ENCODE measurements at regions not wholly inside any gene's neighbourhood (a gene's known extent, or its start where the extent isn't known, plus 50 kb on each side); places are given as distances from the start of the nearest gene placed in this dataset.

- TF ChIP-seq, protein P1, sequence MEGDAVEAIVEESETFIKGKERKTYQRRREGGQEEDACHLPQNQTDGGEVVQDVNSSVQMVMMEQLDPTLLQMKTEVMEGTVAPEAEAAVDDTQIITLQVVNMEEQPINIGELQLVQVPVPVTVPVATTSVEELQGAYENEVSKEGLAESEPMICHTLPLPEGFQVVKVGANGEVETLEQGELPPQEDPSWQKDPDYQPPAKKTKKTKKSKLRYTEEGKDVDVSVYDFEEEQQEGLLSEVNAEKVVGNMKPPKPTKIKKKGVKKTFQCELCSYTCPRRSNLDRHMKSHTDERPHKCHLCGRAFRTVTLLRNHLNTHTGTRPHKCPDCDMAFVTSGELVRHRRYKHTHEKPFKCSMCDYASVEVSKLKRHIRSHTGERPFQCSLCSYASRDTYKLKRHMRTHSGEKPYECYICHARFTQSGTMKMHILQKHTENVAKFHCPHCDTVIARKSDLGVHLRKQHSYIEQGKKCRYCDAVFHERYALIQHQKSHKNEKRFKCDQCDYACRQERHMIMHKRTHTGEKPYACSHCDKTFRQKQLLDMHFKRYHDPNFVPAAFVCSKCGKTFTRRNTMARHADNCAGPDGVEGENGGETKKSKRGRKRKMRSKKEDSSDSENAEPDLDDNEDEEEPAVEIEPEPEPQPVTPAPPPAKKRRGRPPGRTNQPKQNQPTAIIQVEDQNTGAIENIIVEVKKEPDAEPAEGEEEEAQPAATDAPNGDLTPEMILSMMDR (IDR thresholded peaks at IDR 0.05; ENCODE audit: low read depth, low read length, missing input control): no peak
- TF ChIP-seq NR2F2 (IDR thresholded peaks at IDR 0.05) (no peak), HNF4G (IDR thresholded peaks at IDR 0.05) (no peak), TAF1 (conservative IDR thresholded peaks at IDR 0.05) (no peak), SP1 (IDR thresholded peaks at IDR 0.05) (no peak), RAD21 (IDR thresholded peaks at IDR 0.05) (no peak), ATF3 (IDR thresholded peaks at IDR 0.05) (no peak), EGR1 (IDR thresholded peaks at IDR 0.05; ENCODE audit: low read depth in 2 of 2) (no peak), YY1 (IDR thresholded peaks at IDR 0.05) (peak; percentile 43), JUND (IDR thresholded peaks at IDR 0.05) (no peak)
- TF ChIP-seq, protein P2, sequence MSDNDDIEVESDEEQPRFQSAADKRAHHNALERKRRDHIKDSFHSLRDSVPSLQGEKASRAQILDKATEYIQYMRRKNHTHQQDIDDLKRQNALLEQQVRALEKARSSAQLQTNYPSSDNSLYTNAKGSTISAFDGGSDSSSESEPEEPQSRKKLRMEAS (IDR thresholded peaks at IDR 0.05): no peak
- TF ChIP-seq, protein P3, sequence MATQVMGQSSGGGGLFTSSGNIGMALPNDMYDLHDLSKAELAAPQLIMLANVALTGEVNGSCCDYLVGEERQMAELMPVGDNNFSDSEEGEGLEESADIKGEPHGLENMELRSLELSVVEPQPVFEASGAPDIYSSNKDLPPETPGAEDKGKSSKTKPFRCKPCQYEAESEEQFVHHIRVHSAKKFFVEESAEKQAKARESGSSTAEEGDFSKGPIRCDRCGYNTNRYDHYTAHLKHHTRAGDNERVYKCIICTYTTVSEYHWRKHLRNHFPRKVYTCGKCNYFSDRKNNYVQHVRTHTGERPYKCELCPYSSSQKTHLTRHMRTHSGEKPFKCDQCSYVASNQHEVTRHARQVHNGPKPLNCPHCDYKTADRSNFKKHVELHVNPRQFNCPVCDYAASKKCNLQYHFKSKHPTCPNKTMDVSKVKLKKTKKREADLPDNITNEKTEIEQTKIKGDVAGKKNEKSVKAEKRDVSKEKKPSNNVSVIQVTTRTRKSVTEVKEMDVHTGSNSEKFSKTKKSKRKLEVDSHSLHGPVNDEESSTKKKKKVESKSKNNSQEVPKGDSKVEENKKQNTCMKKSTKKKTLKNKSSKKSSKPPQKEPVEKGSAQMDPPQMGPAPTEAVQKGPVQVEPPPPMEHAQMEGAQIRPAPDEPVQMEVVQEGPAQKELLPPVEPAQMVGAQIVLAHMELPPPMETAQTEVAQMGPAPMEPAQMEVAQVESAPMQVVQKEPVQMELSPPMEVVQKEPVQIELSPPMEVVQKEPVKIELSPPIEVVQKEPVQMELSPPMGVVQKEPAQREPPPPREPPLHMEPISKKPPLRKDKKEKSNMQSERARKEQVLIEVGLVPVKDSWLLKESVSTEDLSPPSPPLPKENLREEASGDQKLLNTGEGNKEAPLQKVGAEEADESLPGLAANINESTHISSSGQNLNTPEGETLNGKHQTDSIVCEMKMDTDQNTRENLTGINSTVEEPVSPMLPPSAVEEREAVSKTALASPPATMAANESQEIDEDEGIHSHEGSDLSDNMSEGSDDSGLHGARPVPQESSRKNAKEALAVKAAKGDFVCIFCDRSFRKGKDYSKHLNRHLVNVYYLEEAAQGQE (IDR thresholded peaks at IDR 0.05): no peak
- TF ChIP-seq, protein P4, sequence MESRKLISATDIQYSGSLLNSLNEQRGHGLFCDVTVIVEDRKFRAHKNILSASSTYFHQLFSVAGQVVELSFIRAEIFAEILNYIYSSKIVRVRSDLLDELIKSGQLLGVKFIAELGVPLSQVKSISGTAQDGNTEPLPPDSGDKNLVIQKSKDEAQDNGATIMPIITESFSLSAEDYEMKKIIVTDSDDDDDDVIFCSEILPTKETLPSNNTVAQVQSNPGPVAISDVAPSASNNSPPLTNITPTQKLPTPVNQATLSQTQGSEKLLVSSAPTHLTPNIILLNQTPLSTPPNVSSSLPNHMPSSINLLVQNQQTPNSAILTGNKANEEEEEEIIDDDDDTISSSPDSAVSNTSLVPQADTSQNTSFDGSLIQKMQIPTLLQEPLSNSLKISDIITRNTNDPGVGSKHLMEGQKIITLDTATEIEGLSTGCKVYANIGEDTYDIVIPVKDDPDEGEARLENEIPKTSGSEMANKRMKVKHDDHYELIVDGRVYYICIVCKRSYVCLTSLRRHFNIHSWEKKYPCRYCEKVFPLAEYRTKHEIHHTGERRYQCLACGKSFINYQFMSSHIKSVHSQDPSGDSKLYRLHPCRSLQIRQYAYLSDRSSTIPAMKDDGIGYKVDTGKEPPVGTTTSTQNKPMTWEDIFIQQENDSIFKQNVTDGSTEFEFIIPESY (IDR thresholded peaks at IDR 0.05): no peak
Measured at GRCh38 chr2:64732146-64732545, 78.4 kb upstream of the SERTAD2 start.

All from liver (tissue), 3 donors.